Tibial nerve (tissue), 4 donors: ENCODE measurements at regions not wholly inside any gene's neighbourhood (a gene's known extent, or its start where the extent isn't known, plus 50 kb on each side); places are given as distances from the start of the nearest gene placed in this dataset.

ENCODE experiments used
- DNase-seq, 2 donors: peaks; one replicate each; pipeline ENCODE4 v3.0.0-alpha.2; 2019; ENCODE audit warnings: low spot score in 2 of 2
- H3K27ac ChIP-seq, 4 donors: fragments of 200-600 bp; sonication (generic) in 3 of 4; one replicate each; pipeline ENCODE4 v1.5.1; 2017 to 2019; ENCODE audit warnings: mild to moderate bottlenecking in 1 of 4
- H3K27me3 ChIP-seq, 2 donors: fragments of 200-600 bp; sonication (generic) in 1 of 2; one replicate each; pipeline versions ENCODE4 v1.5.1 to v1.6.0; 2017 to 2019
- H3K36me3 ChIP-seq, 3 donors: fragments of 200-600 bp; sonication (generic); one replicate each; pipeline ENCODE4 v1.5.1; 2018 to 2019
- H3K4me1 ChIP-seq, 4 donors: fragments of 200-600 bp; sonication (generic) in 3 of 4; one replicate each; pipeline ENCODE4 v1.5.1; 2017 to 2019
- H3K4me3 ChIP-seq, 4 donors: fragments of 200-600 bp; sonication (generic) in 3 of 4; one replicate each; pipeline ENCODE4 v1.5.1; 2017 to 2019; ENCODE audit warnings: mild to moderate bottlenecking in 1 of 4, moderate library complexity in 1 of 4
- H3K9me3 ChIP-seq, 4 donors: fragments of 200-600 bp; sonication (generic) in 3 of 4; one replicate each; pipeline ENCODE4 v1.5.1; 2017 to 2019
- EP300 ChIP-seq, 2 donors: sonication (generic); formaldehyde crosslinking; IDR thresholded peaks; one replicate each; pipeline ENCODE4 v1.6.1; 2017; ENCODE audit warnings: antibody characterized with exemption in 2 of 2, mild to moderate bottlenecking in 1 of 2
- POLR2A ChIP-seq, 2 donors: fragments of 450-650 bp; IDR thresholded peaks; one replicate each; pipeline ENCODE4 v1.6.1; 2017; ENCODE audit warnings: antibody characterized with exemption in 2 of 2, mild to moderate bottlenecking in 2 of 2, moderate library complexity in 2 of 2
- WGBS, 2 donors: methylation state at CpG; one replicate each; pipeline ENCODE4 v1.1.5; 2018; 5-methylcytosine and 5-hydroxymethylcytosine counted together
- TF ChIP-seq, protein P1 (sequence below), 5 experiments: fragments of 200-600 bp in 3 of 5; fragments of 450-650 bp in 2 of 5; sonication (generic) in 3 of 5; IDR thresholded peaks; one replicate each; pipeline ENCODE4 v1.5.1; 2016 to 2019; ENCODE audit warnings: antibody characterized with exemption in 5 of 5, mild to moderate bottlenecking in 3 of 5, moderate library complexity in 2 of 5

DNA sequence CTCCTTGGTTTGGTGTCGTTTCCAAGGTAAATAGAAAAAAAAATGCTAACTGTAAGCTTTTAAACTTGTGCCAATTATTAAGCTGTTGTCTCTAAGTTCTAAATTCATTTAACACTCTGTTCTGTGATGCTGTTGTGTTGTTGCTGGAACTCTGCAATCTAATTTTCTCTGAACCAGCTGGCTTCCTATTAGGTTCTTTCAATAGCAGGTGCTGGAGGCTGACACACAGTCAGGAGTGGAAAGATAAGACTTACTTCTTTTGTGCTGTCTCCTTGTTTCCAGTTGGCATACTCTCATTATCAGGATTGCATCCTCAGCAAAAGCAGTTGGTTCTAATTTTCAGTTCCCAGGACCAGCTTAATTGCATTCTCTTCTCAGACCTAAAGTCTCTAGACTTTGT, 1252.6 kb upstream of the NUDT12 start:
- Histone ChIP-seq H3K36me3 (no peaks in the 10 kb centered on the region), H3K27me3 (no peaks in the 10 kb centered on the region), H3K9me3 (peaks cover 0 to 2% (median 0%) of the 10 kb centered on the region in 4 donors), H3K4me1 (no peaks in the 10 kb centered on the region), H3K27ac (no peak overlapping the region), H3K4me3 (no peak overlapping the region)
- 27 to 38% methylated on average over 1 of the region's 1 CpG for WGBS, 2 donors
- no peak for TF ChIP-seq EP300 (IDR thresholded peaks at IDR 0.05)
- no peak for TF ChIP-seq POLR2A (IDR thresholded peaks at IDR 0.05)
- no peak for DNase-seq

DNA sequence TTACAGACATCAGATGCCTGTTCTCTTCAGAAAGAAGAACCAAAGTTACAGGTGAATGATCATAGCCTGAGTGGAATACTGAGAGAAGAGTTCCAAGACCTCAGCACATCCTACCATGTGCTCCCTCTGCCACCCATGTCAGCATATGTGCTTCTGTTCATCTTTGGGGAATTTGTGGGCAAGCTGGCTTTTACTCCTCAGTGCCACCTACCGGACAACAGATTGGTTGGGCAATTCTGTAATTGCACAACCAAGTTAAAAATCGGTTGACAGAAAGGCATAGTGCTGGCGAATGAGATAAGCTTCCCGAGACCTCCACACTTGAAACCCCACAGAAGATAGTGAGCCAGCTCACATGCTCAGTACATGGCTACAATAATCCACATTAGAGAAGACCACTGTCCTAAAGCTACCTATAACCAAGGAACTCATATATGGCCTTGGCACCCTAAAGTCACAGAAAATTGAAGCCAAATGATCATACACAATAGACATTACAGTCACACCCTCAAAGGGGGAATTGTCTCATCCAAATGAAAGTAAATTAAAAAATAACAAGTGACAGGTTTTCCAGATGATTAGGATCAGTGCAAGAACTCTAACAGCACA, 1238.0 kb upstream of the NUDT12 start:
- Histone ChIP-seq H3K27ac (no peak overlapping the region), H3K4me1 (no peaks in the 10 kb centered on the region), H3K4me3 (no peak overlapping the region), H3K27me3 (no peaks in the 10 kb centered on the region), H3K36me3 (no peaks in the 10 kb centered on the region), H3K9me3 (peaks cover 0 to 3% (median 0%) of the 10 kb centered on the region in 4 donors)
- TF ChIP-seq, protein P1, sequence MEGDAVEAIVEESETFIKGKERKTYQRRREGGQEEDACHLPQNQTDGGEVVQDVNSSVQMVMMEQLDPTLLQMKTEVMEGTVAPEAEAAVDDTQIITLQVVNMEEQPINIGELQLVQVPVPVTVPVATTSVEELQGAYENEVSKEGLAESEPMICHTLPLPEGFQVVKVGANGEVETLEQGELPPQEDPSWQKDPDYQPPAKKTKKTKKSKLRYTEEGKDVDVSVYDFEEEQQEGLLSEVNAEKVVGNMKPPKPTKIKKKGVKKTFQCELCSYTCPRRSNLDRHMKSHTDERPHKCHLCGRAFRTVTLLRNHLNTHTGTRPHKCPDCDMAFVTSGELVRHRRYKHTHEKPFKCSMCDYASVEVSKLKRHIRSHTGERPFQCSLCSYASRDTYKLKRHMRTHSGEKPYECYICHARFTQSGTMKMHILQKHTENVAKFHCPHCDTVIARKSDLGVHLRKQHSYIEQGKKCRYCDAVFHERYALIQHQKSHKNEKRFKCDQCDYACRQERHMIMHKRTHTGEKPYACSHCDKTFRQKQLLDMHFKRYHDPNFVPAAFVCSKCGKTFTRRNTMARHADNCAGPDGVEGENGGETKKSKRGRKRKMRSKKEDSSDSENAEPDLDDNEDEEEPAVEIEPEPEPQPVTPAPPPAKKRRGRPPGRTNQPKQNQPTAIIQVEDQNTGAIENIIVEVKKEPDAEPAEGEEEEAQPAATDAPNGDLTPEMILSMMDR (IDR thresholded peaks at IDR 0.05), result no peak
- TF ChIP-seq EP300 (IDR thresholded peaks at IDR 0.05), result no peak
- TF ChIP-seq POLR2A (IDR thresholded peaks at IDR 0.05), result no peak
- no peak for DNase-seq
- WGBS, 2 donors, result 80 to 85% methylated on average over 4 of the region's 4 CpGs

DNA sequence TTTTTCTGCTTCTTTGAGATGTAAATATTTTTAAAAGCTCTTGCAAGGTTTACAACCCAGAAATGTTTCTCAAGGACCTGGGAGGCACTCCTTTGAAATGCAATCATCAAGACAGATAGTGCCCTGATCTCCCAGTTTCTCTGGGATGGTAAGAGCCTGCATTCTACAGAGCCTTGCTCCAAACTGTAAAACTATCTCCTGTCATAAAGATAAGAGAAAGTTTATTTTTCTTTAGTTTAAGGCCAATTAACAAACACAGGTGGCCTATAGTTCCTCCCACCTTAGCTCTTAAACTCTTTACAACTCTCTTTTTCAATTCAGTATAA, 1231.1 kb upstream of the NUDT12 start:
- H3K9me3 ChIP-seq, result no peaks in the 10 kb centered on the region
- H3K4me3 ChIP-seq, result no peak overlapping the region
- no peak for TF ChIP-seq POLR2A (IDR thresholded peaks at IDR 0.05)
- TF ChIP-seq, protein P1 (IDR thresholded peaks at IDR 0.05), result no peak
- TF ChIP-seq EP300 (IDR thresholded peaks at IDR 0.05), result no peak
- no peak for DNase-seq
- H3K27me3 ChIP-seq, result no peaks in the 10 kb centered on the region
- H3K36me3 ChIP-seq, result no peaks in the 10 kb centered on the region
- H3K4me1 ChIP-seq, result peaks cover 0 to 9% (median 0%) of the 10 kb centered on the region in 4 donors
- H3K27ac ChIP-seq, result no peak overlapping the region

DNA sequence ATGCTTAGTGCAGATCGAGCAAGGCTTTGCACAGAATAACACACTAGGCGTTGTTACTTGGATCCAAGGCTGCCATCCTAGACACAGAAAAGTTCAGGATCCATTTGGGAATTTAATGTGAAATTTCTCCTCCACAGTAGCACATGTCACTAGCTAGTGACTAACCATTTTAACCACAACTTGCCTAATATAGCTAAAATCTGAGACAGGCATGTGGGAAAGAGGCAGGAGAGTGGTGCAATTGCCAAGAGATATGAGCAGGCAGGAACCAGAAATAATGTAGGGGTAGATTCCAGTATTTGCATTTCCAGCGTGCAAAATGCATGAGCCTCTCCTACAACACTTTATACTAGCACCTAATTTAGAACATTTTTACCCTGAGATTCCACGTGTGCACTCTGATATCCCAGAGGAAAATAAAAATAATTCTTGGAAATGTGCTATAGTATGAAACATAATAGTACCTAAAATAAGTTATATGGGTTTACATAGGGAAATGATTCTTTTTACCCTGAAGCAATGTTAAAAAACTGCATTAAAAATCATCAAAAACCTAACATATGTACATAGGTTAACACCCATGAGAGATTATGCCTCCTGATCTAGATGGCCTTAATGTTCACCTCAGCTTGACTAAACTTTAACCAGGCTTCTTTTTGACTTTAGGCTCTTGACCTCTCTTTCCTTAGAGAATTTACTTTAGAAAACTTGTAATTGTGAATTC, 1230.6 kb upstream of the NUDT12 start:
- H3K27me3 ChIP-seq, result no peaks in the 10 kb centered on the region
- 80% methylated on average over 4 of the region's 4 CpGs for WGBS, 2 donors
- no peak for DNase-seq
- no peaks in the 10 kb centered on the region for H3K9me3 ChIP-seq
- peaks cover 0 to 9% (median 0%) of the 10 kb centered on the region in 4 donors for H3K4me1 ChIP-seq
- no peak overlapping the region for H3K27ac ChIP-seq
- no peaks in the 10 kb centered on the region for H3K36me3 ChIP-seq
- no peak overlapping the region for H3K4me3 ChIP-seq
- TF ChIP-seq POLR2A (IDR thresholded peaks at IDR 0.05) (no peak), EP300 (IDR thresholded peaks at IDR 0.05) (no peak)
- TF ChIP-seq, protein P1 (IDR thresholded peaks at IDR 0.05), result no peak

DNA sequence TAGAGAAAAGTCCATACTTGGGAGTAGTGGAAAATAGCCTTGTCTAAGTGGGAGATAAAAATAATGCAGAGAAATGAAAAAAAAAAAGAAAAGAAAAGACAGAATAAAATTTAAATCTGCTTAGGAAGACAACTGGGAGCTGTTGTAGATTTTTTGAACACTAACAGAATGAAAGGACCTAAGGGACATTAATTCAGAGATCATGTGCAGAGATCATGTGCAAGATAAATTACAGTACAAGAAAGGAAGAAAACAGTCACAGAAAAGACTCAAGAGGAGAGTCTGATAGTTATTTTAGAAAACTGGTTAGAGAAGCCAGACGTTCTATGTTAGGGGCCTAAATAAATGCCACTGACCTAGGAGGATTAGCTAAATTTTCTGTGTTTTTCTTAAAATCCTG, 1226.8 kb upstream of the NUDT12 start:
- TF ChIP-seq, protein P1 (IDR thresholded peaks at IDR 0.05), result no peak
- TF ChIP-seq POLR2A (IDR thresholded peaks at IDR 0.05) (no peak), EP300 (IDR thresholded peaks at IDR 0.05) (no peak)
- no peak for DNase-seq
- Histone ChIP-seq H3K27me3 (no peaks in the 10 kb centered on the region), H3K27ac (no peak overlapping the region), H3K9me3 (peaks cover 0 to 13% (median 0%) of the 10 kb centered on the region in 4 donors), H3K4me1 (peaks cover 0 to 9% (median 0%) of the 10 kb centered on the region in 4 donors), H3K36me3 (no peaks in the 10 kb centered on the region), H3K4me3 (no peak overlapping the region)
- WGBS, 2 donors, result 8 to 31% methylated on average over 1 of the region's 1 CpG
